IMR-90 (cell line): ENCODE measurements at regions not wholly inside any gene's neighbourhood (a gene's known extent, or its start where the extent isn't known, plus 50 kb on each side); places are given as distances from the start of the nearest gene placed in this dataset.
"Not testable (repeated sequence)": the region's sequence is repeated elsewhere in the genome, so short reads cannot be mapped to it uniquely, and the experiment has no call there.

Experiments used
- BHLHE40 ChIP-seq: fragments of 150-350 bp; IDR thresholded peaks from 2 replicates; pipeline ENCODE4 v1.6.1; 2016; ENCODE audit warnings: mild to moderate bottlenecking, low read depth, low read length
- CEBPB ChIP-seq: IDR thresholded peaks from 2 replicates; pipeline ENCODE4 v1.6.1; 2012; ENCODE audit warnings: low read depth, low read length, improper control_type of control experiment
- CTCF ChIP-seq: conservative IDR thresholded peaks from 2 replicates; pipeline ENCODE4 v1.5.1; 2012; ENCODE audit warnings: mild to moderate bottlenecking, low read depth, low read length, improper control_type of control experiment
- FOS ChIP-seq: fragments of 150-350 bp; IDR thresholded peaks from 2 replicates; pipeline ENCODE4 v1.6.1; 2016; ENCODE audit warnings: low read depth, low read length
- MAFK ChIP-seq: IDR thresholded peaks from 2 replicates; pipeline ENCODE4 v1.6.1; 2012; ENCODE audit warnings: low read depth, low read length, improper control_type of control experiment
- MXI1 ChIP-seq: IDR thresholded peaks from 2 replicates; pipeline ENCODE4 v1.6.1; 2012; ENCODE audit warnings: low read depth, mild to moderate bottlenecking, low read length, moderate library complexity, borderline replicate concordance
- POLR2A ChIP-seq: IDR thresholded peaks from 2 replicates; pipeline ENCODE4 v1.6.1; 2012; ENCODE audit warnings: mild to moderate bottlenecking, low read depth, low read length
- RAD21 ChIP-seq: IDR thresholded peaks from 2 replicates; pipeline ENCODE4 v1.6.1; 2012; ENCODE audit warnings: low read length, improper control_type of control experiment
- RCOR1 ChIP-seq: IDR thresholded peaks from 2 replicates; pipeline ENCODE4 v1.6.1; 2012; ENCODE audit warnings: mild to moderate bottlenecking, low read length, improper control_type of control experiment; ENCODE audit not compliant: insufficient replicate concordance
- RFX5 ChIP-seq: IDR thresholded peaks from 2 replicates; pipeline ENCODE4 v1.8.0; 2012; ENCODE audit warnings: low read depth, mild to moderate bottlenecking, low read length, moderate library complexity
- USF2 ChIP-seq: fragments of 150-350 bp; IDR thresholded peaks from 2 replicates; pipeline ENCODE4 v1.6.1; 2017; ENCODE audit warnings: mild to moderate bottlenecking, antibody characterized with exemption, low read length, low read depth

GRCh38 chr9:66713552-66713951 is 187.0 kb upstream of the ZNF658 start:
- TF ChIP-seq USF2, CTCF, RCOR1, POLR2A, BHLHE40, RAD21, FOS, MXI1, MAFK, RFX5, CEBPB: not testable (repeated sequence)
